ACHN (cell line): ENCODE measurements at regions not wholly inside any gene's neighbourhood (a gene's known extent, or its start where the extent isn't known, plus 50 kb on each side); places are given as distances from the start of the nearest gene placed in this dataset.

Experiments used
- DNase-seq: peaks from one replicate; pipeline ENCODE4 v3.0.0-alpha.2; 2015
- in situ Hi-C: cut with HindIII; loops from 2 replicates; pipeline ENCODE4 v1.10.0; 2017; ENCODE audit warnings: low sequenced_read_pairs, low pct_ligation_motif_present, low pct_unique_long_range_greater_than_20kb

DNA sequence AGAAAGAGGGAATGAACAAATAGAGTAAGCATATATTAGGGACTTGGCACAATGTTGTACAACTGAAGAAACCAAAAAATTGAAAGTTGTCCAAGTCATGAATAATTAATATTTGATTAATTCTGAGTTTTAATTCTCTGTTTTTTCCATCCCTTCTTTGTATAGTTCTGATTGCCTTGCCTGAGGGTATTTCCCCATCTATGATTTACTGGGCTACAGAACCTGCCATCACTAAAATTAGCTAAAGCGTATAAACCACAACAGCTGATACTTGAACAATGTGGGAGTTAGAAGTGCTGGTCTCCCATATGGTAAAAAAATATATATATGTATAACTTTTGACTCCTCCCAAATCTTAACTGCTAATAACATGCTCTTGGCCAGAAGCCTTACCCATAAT is 1253.5 kb upstream of the CDH6 start:
- no peak for DNase-seq
- in situ Hi-C loops = no loop called here

DNA sequence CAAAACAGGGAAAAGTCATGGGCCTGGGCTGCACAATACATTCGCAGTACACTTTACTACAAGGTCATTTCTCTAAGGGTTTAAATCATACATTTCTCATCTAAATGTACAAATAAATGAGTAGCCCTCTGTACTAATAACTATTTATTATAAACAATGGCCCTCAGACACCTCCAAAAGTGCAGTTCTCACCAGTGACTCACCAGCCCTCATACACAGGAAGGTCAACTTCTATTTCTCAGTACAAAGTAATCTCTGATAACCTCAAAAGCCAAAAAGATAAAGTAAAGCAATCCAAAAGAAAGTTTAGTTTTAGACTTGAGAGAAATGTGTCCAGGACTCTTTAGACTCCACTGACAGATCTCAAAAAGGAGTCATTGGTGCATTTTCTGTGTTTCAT is 1258.1 kb upstream of the CDH6 start:
- in situ Hi-C loops = no loop called here
- DNase-seq = no peak

GRCh38 chr5:29930316-29930715 is 1263.2 kb upstream of the CDH6 start:
- no peak for DNase-seq
- in situ Hi-C loops = no loop called here

GRCh38 chr5:29924107-29924506 is 1269.4 kb upstream of the CDH6 start:
- in situ Hi-C loops = no loop called here
- no peak for DNase-seq

GRCh38 chr5:29905626-29906353 is 1287.7 kb upstream of the CDH6 start:
- DNase-seq = no peak
- in situ Hi-C loops = no loop called here

GRCh38 chr5:29902859-29903258 is 1290.6 kb upstream of the CDH6 start:
- in situ Hi-C loops = no loop called here
- no peak for DNase-seq

DNA sequence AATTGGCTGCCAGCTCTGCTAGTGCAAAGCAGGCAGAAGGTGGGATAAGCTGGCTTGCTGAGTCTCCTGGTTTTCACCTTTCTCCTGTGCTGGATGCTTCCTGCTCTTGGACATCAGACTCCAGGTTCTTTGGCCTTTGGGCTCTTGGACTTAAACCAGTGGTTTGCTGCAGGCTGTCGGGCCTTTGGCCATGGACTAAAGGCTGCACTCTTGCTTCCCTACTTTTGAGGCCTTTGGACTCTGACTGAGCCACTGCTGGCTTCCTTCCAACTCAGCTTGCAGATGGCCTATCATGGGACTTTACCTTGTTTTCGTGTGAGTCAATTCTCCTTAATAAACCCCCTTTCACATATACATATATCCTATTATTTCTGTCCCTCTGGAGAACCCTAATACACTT is 1293.9 kb upstream of the CDH6 start:
- DNase-seq = no peak
- in situ Hi-C loops = no loop called here

DNA sequence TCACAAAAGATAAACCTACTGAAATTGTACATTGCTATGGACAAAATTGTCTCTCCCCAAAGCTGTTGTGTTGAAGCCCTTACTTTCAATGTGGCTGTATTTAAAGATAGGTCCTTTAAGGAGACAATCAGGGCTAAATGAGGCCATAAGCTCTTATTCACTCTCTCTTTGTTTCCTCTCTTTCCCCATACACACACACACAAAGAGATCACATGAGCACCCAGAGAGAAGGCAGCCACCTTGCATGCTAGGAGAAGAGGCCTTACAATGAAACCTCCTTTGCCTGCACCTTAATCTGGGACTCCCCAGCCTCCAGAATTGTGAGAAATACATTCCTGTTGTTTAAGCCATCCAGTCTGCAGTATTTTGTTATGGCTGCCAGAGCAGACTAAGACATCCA is 1295.6 kb upstream of the CDH6 start:
- in situ Hi-C loops = no loop called here
- DNase-seq = no peak

DNA sequence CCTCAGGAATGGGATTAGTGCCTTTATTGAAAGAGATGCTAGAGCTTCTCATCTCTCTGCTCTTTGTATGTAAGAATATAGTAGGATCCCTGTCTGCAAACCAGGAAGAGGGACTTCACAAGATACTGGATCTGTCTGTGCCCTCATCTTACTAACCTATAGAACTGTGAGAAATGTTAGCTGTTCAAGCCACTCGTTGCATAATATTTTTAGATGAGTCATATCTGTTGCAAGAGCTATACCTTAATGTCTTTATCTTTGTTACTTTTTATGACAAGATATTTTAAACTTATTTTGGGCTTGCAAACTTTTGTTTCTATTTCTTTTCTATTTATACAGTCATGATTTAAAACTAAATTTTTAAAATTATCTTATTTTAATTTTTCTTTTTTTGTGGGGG is 1296.8 kb upstream of the CDH6 start:
- in situ Hi-C loops = no loop called here

DNA sequence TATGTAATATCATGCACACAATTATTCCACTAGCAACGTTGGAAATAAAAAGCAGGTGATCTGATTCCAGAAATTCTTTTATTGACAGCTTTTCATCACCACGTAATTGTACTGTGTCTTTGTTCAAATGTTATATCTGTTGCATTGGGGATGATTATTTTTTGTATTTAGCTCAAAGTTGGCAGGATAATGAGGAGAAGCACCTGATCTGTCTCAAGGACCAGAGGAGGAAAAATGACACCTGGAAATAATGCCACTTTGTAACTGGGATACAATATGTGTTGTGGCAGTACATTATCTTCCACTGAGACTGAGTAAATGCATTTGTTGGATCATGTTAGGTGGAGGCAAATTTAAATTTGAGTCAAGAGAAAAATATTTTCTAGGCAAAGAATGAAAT is 1298.8 kb upstream of the CDH6 start:
- in situ Hi-C loops = no loop called here
- DNase-seq = no peak

More for the DNA sequence above, 1296.8 kb upstream of the CDH6 start:
- DNase-seq = no peak

DNA sequence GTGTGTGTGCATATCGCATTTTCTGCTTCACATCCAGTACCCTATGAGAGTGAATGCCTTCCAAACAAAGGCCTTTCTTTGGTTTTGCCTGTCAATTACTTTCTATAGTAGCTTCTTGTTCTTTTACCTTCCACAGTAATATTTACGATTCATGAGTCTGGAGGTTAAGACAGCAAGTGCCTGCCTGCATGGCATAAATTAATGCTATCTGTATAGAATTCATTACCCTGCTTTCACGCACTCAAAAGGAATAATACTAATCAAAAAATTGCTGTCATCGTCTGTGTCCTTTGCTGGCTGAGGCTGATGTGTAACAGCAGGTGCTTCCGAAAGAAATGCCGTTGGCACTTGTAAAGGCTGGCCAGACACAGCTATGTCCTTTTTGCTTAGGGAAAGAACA is 1304.4 kb upstream of the CDH6 start:
- in situ Hi-C loops = no loop called here
- no peak for DNase-seq

GRCh38 chr5:29885595-29885994 is 1307.9 kb upstream of the CDH6 start:
- DNase-seq = no peak
- in situ Hi-C loops = no loop called here

- in situ Hi-C loops = no loop called here
- no peak for DNase-seq
These were observed 1311.5 kb upstream of the CDH6 start for GRCh38 chr5:29882036-29882435.

GRCh38 chr5:29879401-29879800 is 1314.1 kb upstream of the CDH6 start:
- no peak for DNase-seq
- in situ Hi-C loops = no loop called here

- DNase-seq = no peak
- in situ Hi-C loops = no loop called here
These were observed 1314.9 kb upstream of the CDH6 start for GRCh38 chr5:29878599-29878998.

DNA sequence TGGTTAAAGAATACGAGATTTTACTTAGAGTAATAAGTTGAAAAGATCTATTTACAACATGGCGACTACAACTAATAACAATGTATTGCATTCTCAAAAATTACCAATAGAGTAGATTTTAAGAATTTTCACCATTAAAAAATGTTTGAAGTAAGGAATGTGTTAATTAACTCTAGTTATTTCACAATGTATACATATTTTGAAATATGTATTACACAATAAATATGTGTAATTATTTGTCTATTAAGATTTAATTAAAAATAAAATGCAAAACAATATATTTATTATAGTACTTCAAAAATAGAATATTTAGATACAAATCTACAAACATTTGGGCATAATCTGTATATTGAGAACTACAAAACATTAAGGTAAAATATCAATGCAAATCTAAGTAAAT is 1326.3 kb upstream of the CDH6 start:
- no peak for DNase-seq
- in situ Hi-C loops = no loop called here

- no peak for DNase-seq
These were observed 1339.7 kb upstream of the CDH6 start for GRCh38 chr5:29853711-29854220.

GRCh38 chr5:29852329-29852728 is 1341.2 kb upstream of the CDH6 start:
- in situ Hi-C loops = no loop called here
- no peak for DNase-seq

More at GRCh38 chr5:29853711-29854220, 1339.7 kb upstream of the CDH6 start:
- in situ Hi-C loops = no loop called here

- no peak for DNase-seq
- in situ Hi-C loops = no loop called here
These were observed 1348.3 kb upstream of the CDH6 start for GRCh38 chr5:29845206-29845605.

DNA sequence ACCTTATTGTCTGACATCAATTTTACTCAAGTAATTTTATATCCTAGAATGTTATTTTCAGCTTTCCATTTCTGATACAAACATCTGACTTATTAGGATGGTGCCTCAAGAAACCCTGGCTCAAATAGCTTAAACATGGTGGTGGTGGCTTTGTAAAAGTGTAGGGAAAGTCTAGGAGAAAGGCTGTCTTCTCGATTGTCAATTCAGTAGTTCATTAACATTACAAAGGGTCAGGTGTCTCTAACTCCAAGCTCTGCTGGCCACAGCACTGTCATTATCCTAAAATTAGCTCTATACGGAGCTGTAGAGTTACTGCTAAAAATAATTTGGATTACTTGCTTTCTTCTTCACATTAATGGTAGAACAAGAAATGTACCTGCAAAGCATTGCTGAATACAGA is 1360.1 kb upstream of the CDH6 start:
- no peak for DNase-seq
- in situ Hi-C loops = no loop called here

GRCh38 chr5:29822521-29822920 is 1371.0 kb upstream of the CDH6 start:
- in situ Hi-C loops = no loop called here
- no peak for DNase-seq
